ENCODE measurements at regions not wholly inside any gene's neighbourhood (a gene's known extent, or its start where the extent isn't known, plus 50 kb on each side); places are given as distances from the start of the nearest gene placed in this dataset.

GRCh38 chr4:186889876-186890643 lies 166.4 kb upstream of the FAT1 start:
- DNase-seq (ENCODE audit: low read depth) = no peak

GRCh38 chr4:186891859-186892486 lies 168.3 kb upstream of the FAT1 start:
- DNase-seq (ENCODE audit: low read depth) = no peak

GRCh38 chr4:186898367-186898766 lies 174.7 kb upstream of the FAT1 start:
- DNase-seq (ENCODE audit: low read depth) = no peak

GRCh38 chr4:186900232-186900900 lies 176.7 kb upstream of the FAT1 start:
- DNase-seq (ENCODE audit: low read depth) = no peak

- no peak for DNase-seq (ENCODE audit: low read depth)
These were observed 177.3 kb upstream of the FAT1 start for GRCh38 chr4:186900984-186901383.

- DNase-seq (ENCODE audit: low read depth) = no peak
These were observed 178.2 kb upstream of the FAT1 start for GRCh38 chr4:186901850-186902249.

GRCh38 chr4:186902361-186902760 lies 178.7 kb upstream of the FAT1 start:
- no peak for DNase-seq (ENCODE audit: low read depth)

GRCh38 chr4:186904101-186904500 lies 180.4 kb upstream of the FAT1 start:
- DNase-seq (ENCODE audit: low read depth) = no peak

GRCh38 chr4:186906722-186907121 lies 183.1 kb upstream of the FAT1 start:
- DNase-seq (ENCODE audit: low read depth) = no peak

- DNase-seq (ENCODE audit: low read depth) = no peak
These were observed 186.7 kb upstream of the FAT1 start for GRCh38 chr4:186910385-186910784.

GRCh38 chr4:186912606-186913005 lies 188.9 kb upstream of the FAT1 start:
- no peak for DNase-seq (ENCODE audit: low read depth)

GRCh38 chr4:186915816-186916215 lies 192.2 kb upstream of the FAT1 start:
- DNase-seq (ENCODE audit: low read depth) = no peak

- DNase-seq (ENCODE audit: low read depth) = no peak
These were observed 193.5 kb upstream of the FAT1 start for GRCh38 chr4:186917136-186917535.

- no peak for DNase-seq (ENCODE audit: low read depth)
These were observed 194.8 kb upstream of the FAT1 start for GRCh38 chr4:186918466-186918865.

- DNase-seq (ENCODE audit: low read depth) = no peak
These were observed 195.7 kb upstream of the FAT1 start for GRCh38 chr4:186919340-186919739.

GRCh38 chr4:186920483-186920882 lies 196.8 kb upstream of the FAT1 start:
- DNase-seq (ENCODE audit: low read depth) = no peak

GRCh38 chr4:186920992-186921391 lies 197.3 kb upstream of the FAT1 start:
- DNase-seq (ENCODE audit: low read depth) = no peak

GRCh38 chr4:186924723-186925122 lies 201.1 kb upstream of the FAT1 start:
- DNase-seq (ENCODE audit: low read depth) = no peak

GRCh38 chr4:186927624-186928023 lies 204.0 kb upstream of the FAT1 start:
- no peak for DNase-seq (ENCODE audit: low read depth)

- no peak for DNase-seq (ENCODE audit: low read depth)
These were observed 206.4 kb upstream of the FAT1 start for GRCh38 chr4:186930024-186930423.

- DNase-seq (ENCODE audit: low read depth) = no peak
These were observed 207.9 kb upstream of the FAT1 start for GRCh38 chr4:186931519-186931918.

- no peak for DNase-seq (ENCODE audit: low read depth)
These were observed 208.5 kb upstream of the FAT1 start for GRCh38 chr4:186932196-186932595.

- DNase-seq (ENCODE audit: low read depth) = no peak
These were observed 209.1 kb upstream of the FAT1 start for GRCh38 chr4:186932631-186933187.

Measured in CMK (cell line).